ENCODE measurements at regions not wholly inside any gene's neighbourhood (a gene's known extent, or its start where the extent isn't known, plus 50 kb on each side); places are given as distances from the start of the nearest gene placed in this dataset.

DNA sequence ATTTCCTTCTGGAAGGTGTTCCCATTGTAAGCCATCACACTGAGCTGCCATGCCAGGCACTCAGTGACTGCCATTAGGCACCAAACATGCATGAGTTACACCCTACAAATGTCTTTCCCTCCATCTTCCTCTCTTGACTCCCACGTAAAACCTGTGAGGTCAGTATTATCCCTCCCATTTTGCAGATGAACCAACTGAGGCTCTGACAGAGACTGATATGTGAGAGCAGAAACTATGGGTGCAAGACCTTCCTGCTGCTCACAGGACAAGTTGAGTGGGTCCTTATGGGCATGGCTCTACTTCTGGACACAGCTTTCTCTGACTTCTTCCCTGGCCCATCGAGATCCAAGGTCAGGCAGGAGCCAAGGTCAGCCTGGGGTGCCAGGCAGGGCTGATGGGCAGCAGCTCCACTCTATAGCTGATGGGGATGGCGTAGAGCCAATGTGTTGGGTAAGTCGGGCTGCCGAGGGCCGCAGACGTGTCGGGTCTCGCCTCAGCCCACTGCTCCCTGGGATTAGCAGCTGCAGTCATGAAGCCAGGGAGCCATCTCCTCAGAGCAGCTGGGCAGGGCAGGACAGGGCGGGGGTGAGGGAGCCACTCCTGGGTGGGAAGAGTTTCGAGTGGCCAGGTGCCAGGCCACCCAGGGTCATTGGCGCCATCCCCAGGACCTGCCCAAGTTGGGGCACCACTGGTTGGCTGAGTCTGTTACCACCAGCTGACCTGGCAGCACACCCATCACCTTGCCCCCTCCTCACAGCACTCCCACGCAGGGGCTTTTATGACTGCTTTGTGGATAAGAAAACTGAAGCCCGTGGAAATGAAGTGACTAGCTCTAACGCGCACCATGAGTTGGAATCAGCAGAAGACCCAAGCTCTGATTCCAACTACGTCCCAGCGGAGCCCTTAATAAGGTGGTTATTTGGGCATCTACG lies 117.8 kb upstream of the ZMIZ1 start:
- Histone ChIP-seq H3K27ac (no peak overlapping the region), H3K27me3 (no peaks in the 10 kb centered on the region), H3K4me1 (peaks cover 0 to 29% (median 11%) of the 10 kb centered on the region in 4 donors), H3K9me3 (no peaks in the 10 kb centered on the region), H3K4me3 (no peak overlapping the region), H3K36me3 (no peaks in the 10 kb centered on the region)
- TF ChIP-seq, protein P1, sequence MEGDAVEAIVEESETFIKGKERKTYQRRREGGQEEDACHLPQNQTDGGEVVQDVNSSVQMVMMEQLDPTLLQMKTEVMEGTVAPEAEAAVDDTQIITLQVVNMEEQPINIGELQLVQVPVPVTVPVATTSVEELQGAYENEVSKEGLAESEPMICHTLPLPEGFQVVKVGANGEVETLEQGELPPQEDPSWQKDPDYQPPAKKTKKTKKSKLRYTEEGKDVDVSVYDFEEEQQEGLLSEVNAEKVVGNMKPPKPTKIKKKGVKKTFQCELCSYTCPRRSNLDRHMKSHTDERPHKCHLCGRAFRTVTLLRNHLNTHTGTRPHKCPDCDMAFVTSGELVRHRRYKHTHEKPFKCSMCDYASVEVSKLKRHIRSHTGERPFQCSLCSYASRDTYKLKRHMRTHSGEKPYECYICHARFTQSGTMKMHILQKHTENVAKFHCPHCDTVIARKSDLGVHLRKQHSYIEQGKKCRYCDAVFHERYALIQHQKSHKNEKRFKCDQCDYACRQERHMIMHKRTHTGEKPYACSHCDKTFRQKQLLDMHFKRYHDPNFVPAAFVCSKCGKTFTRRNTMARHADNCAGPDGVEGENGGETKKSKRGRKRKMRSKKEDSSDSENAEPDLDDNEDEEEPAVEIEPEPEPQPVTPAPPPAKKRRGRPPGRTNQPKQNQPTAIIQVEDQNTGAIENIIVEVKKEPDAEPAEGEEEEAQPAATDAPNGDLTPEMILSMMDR (IDR thresholded peaks at IDR 0.05): no peak
- TF ChIP-seq EP300 (IDR thresholded peaks at IDR 0.05): no peak
- 63 to 79% methylated on average over 18 to 19 of the region's 19 CpGs for WGBS, 2 donors
- no peak for DNase-seq (ENCODE audit: low spot score in 2 of 2)

DNA sequence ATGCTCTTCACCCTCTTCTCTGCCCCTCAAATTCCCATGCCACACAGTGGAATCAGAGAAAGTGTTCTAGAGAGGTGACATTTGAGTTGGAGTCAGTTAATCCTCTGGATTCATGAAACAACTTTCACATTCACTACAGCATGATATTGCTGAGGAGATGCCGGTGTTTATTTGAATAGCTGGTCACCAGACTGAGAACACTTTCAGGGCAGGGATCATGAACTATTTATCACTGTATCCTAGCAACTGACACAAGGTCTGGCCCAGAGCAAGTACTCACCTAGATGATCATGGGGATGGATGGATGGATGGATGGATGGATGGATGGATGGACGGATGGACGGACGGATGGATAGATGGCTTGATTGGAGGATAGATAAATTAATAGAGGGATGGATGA lies 116.7 kb upstream of the ZMIZ1 start:
- no peak overlapping the region for H3K27ac ChIP-seq
- DNase-seq (ENCODE audit: low spot score in 2 of 2): no peak
- H3K9me3 ChIP-seq: no peaks in the 10 kb centered on the region
- peaks cover 0 to 18% (median 6%) of the 10 kb centered on the region in 4 donors for H3K4me1 ChIP-seq
- H3K36me3 ChIP-seq: no peaks in the 10 kb centered on the region
- WGBS, 2 donors: 68 to 91% methylated on average over 4 of the region's 4 CpGs
- H3K4me3 ChIP-seq: no peak overlapping the region
- no peaks in the 10 kb centered on the region for H3K27me3 ChIP-seq
- TF ChIP-seq, protein P1 (IDR thresholded peaks at IDR 0.05): no peak
- TF ChIP-seq POLR2A (IDR thresholded peaks at IDR 0.05) (no peak), EP300 (IDR thresholded peaks at IDR 0.05) (no peak)

DNA sequence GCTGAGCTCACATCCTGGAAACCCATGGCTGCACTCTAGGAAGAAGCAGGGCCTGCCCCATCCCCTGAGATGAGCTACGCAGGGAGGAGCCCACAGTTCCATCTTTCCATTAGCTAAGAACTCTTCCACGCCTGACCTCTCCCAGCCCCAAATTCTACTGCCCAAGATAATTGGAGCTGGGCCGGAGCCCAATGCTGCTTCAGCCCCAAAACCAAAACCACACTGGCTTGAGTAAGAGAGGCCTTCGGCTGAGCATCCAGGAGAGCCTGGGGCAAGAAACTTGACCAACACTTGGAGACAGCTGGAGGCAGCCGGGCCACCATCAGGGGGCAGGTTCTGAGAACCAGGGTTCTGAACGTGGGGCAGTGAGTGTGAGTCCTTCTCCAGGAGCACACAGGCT lies 116.1 kb upstream of the ZMIZ1 start:
- H3K36me3 ChIP-seq: no peaks in the 10 kb centered on the region
- H3K4me3 ChIP-seq: no peak overlapping the region
- peak overlapping the region in 2 of 4 donors; percentile 42 to 61 for H3K27ac ChIP-seq
- TF ChIP-seq POLR2A (IDR thresholded peaks at IDR 0.05): no peak
- TF ChIP-seq, protein P1 (IDR thresholded peaks at IDR 0.05): no peak
- TF ChIP-seq EP300 (IDR thresholded peaks at IDR 0.05): peak in 1 of 2 donors; percentile 43
- peak; percentile 39 to 53 for DNase-seq (ENCODE audit: low spot score in 2 of 2)
- 50 to 73% methylated on average over 6 of the region's 6 CpGs for WGBS, 2 donors
- no peaks in the 10 kb centered on the region for H3K9me3 ChIP-seq
- H3K4me1 ChIP-seq: peaks cover 0 to 15% (median 6%) of the 10 kb centered on the region in 4 donors
- H3K27me3 ChIP-seq: no peaks in the 10 kb centered on the region

DNA sequence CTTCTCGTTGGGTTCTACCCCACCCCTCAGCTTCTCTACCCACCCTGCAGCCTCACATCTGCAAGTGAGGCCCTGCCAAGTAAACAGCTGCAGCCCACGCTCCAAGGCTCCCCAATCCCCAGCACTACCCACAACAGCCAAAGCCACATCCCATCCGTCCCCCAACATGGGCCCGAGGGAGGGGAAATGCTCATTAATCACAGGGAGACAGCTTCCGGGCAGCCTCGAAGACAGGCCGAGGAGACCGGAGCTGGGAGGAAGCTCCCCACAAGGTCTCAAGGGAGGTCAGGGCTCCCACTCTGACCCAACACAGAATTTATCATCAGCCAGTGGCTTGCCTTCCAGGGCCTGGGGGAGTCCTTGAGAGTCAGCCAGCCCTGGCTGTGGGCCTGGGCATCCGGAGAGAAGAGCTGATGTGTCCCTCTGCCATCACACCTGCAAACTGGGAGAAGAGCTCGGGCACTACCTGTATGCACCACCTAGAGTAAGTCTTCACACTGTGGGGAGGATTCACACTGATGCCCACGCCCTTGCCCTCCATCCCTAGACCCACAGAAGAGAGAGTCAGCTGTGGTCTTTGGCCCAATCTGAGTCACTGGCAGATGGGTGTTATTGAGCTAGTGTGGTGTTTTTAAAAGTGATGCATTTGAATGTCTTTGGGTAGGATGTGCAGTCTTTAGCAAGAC lies 115.5 kb upstream of the ZMIZ1 start:
- DNase-seq (ENCODE audit: low spot score in 2 of 2): no peak
- H3K4me1 ChIP-seq: peaks cover 0 to 15% (median 6%) of the 10 kb centered on the region in 4 donors
- peak overlapping the region in 2 of 4 donors; percentile 42 to 61 for H3K27ac ChIP-seq
- H3K9me3 ChIP-seq: no peaks in the 10 kb centered on the region
- no peaks in the 10 kb centered on the region for H3K27me3 ChIP-seq
- TF ChIP-seq EP300 (IDR thresholded peaks at IDR 0.05) (no peak), POLR2A (IDR thresholded peaks at IDR 0.05) (no peak)
- TF ChIP-seq, protein P1 (IDR thresholded peaks at IDR 0.05): no peak
- H3K4me3 ChIP-seq: no peak overlapping the region
- no peaks in the 10 kb centered on the region for H3K36me3 ChIP-seq
- 47 to 61% methylated on average over 9 to 10 of the region's 11 CpGs for WGBS, 2 donors

DNA sequence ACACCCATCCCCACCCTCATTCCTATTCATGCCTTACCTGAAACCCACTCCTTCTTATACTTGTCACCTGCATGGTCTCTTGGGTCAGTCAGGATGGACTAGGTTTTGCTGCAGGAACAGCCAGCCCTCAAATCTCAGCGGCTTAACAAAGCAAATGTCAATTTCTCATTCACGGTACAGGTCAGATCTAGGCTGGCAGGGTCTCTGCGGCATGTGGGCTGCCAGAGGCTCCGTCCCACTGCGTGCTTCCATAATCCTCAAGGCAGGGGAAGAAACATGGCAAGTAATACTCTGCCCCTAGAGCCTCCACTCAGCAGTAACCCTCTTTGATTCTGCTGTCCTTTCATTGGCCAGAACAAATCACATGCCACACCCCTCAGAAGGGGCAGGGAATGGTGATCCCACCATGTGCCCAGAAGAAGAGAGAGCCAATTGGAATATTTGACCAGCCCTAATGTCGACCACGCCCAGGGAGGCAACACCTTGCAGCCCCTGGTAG lies 114.9 kb upstream of the ZMIZ1 start:
- Histone ChIP-seq H3K9me3 (no peaks in the 10 kb centered on the region), H3K4me1 (peaks cover 0 to 15% (median 6%) of the 10 kb centered on the region in 4 donors), H3K36me3 (no peaks in the 10 kb centered on the region), H3K27me3 (no peaks in the 10 kb centered on the region), H3K4me3 (no peak overlapping the region), H3K27ac (no peak overlapping the region)
- TF ChIP-seq, protein P1 (IDR thresholded peaks at IDR 0.05): no peak
- TF ChIP-seq POLR2A (IDR thresholded peaks at IDR 0.05): no peak
- WGBS, 2 donors: 86 to 91% methylated on average over 7 of the region's 7 CpGs
- no peak for DNase-seq (ENCODE audit: low spot score in 2 of 2)

Data from tibial nerve (tissue), 4 donors.